H1 (cell line): ENCODE measurements at regions not wholly inside any gene's neighbourhood (a gene's known extent, or its start where the extent isn't known, plus 50 kb on each side); places are given as distances from the start of the nearest gene placed in this dataset.

Experiments used
- CTCF ChIA-PET: fragments of 300-600 bp; sonication (Branson Sonifier 250); formaldehyde crosslinking; loops from one replicate; lab custom pipeline; 2021; ENCODE audit not compliant: partially characterized antibody; lab: Charles Lee
- POLR2A ChIA-PET: fragments of 300-600 bp; sonication (Branson Sonifier 250); formaldehyde crosslinking; loops from one replicate; lab custom pipeline; 2021; ENCODE audit warnings: inconsistent platforms; ENCODE audit not compliant: partially characterized antibody; lab: Charles Lee
- DNase-seq, 2 experiments: peaks; one replicate each; pipeline versions ENCODE4 v3.0.0 to v3.0.0-alpha.2; 2010 to 2022; ENCODE audit warnings: low spot score in 2 of 2, low read depth in 1 of 2, mixed read lengths in 1 of 2
- FAIRE-seq: peaks from 2 replicates; lab custom pipeline; 2011; peaks lifted over from hg19 to GRCh38; lab: Jason Lieb, UNC
- H2AFZ ChIP-seq: 2 replicates; pipeline ENCODE4 v1.8.1; 2012; ENCODE audit warnings: low read length, inconsistent platforms
- H2AK5ac ChIP-seq: 2 replicates; pipeline ENCODE4 v1.6.1; 2013; ENCODE audit warnings: low read depth, low read length
- H2BK120ac ChIP-seq: replicated peaks from 2 replicates; pipeline ENCODE3; 2013; ENCODE audit warnings: low read depth, low read length, inconsistent platforms
- H2BK12ac ChIP-seq: 2 replicates; pipeline ENCODE4 v1.6.1; 2013; ENCODE audit warnings: low read depth, low read length
- H2BK15ac ChIP-seq: 2 replicates; pipeline ENCODE4 v1.6.1; 2013; ENCODE audit warnings: low read length
- H2BK20ac ChIP-seq: 2 replicates; pipeline ENCODE4 v1.6.1; 2013; ENCODE audit warnings: low read length
- H2BK5ac ChIP-seq: 2 replicates; pipeline ENCODE4 v1.6.1; 2013; ENCODE audit warnings: low read depth, low read length
- H3K14ac ChIP-seq: 2 replicates; pipeline ENCODE4 v1.6.1; 2013; ENCODE audit warnings: inconsistent platforms; ENCODE audit not compliant: insufficient read length
- H3K18ac ChIP-seq: 2 replicates; pipeline ENCODE4 v1.6.1; 2013; ENCODE audit warnings: low read length; ENCODE audit errors: extremely low read depth
- H3K23ac ChIP-seq: 2 replicates; pipeline ENCODE4 v1.6.1; 2013; ENCODE audit warnings: inconsistent platforms; ENCODE audit not compliant: insufficient read length
- H3K23me2 ChIP-seq: 2 replicates; pipeline ENCODE4 v1.6.1; 2013; ENCODE audit warnings: low read depth, low read length
- H3K27ac ChIP-seq: 2 replicates; pipeline ENCODE4 v1.6.1; 2011; ENCODE audit warnings: low read depth, low read length, inconsistent platforms
- H3K27me3 ChIP-seq, 4 experiments: replicated peaks in 1 of 4; 1 replicate in 1 of 4; 2 replicates in 3 of 4; pipeline versions ENCODE4 v1.6.1 to v1.8.1; 2011 to 2013; ENCODE audit warnings: low read length in 3 of 4, mild to moderate bottlenecking in 3 of 4, inconsistent platforms in 2 of 4, mixed read lengths in 2 of 4, moderate library complexity in 1 of 4; ENCODE audit not compliant: control insufficient read depth in 3 of 4, insufficient read depth in 3 of 4; ENCODE audit errors: extremely low read depth in 1 of 4
- H3K36me3 ChIP-seq, 4 experiments: 2 replicates each; pipeline versions ENCODE4 v1.6.1 to v1.8.1; 2011 to 2013; ENCODE audit warnings: mild to moderate bottlenecking in 4 of 4, low read length in 3 of 4, moderate library complexity in 2 of 4, control low read depth in 1 of 4, inconsistent platforms in 1 of 4; ENCODE audit not compliant: insufficient read depth in 4 of 4, control insufficient read depth in 2 of 4
- H3K4ac ChIP-seq: replicated peaks from 2 replicates; pipeline ENCODE3; 2013; ENCODE audit warnings: low read length, low read depth, mixed read lengths, inconsistent platforms; ENCODE audit not compliant: insufficient read length
- H3K4me1 ChIP-seq, 4 experiments: replicated peaks in 1 of 4; 1 replicate in 1 of 4; 2 replicates in 3 of 4; pipeline versions ENCODE4 v1.6.1 to v1.8.1; 2011 to 2013; ENCODE audit warnings: low read length in 3 of 4, inconsistent platforms in 2 of 4, mixed read lengths in 1 of 4; ENCODE audit not compliant: insufficient read depth in 4 of 4, control insufficient read depth in 3 of 4
- H3K4me2 ChIP-seq, 2 experiments: 2 replicates each; pipeline versions ENCODE4 v1.6.1 to v1.8.1; 2011 to 2013; ENCODE audit warnings: low read depth in 2 of 2, low read length in 2 of 2, control low read depth in 1 of 2, inconsistent platforms in 1 of 2, mild to moderate bottlenecking in 1 of 2; ENCODE audit not compliant: insufficient read depth in 1 of 2
- H3K4me3 ChIP-seq, 4 experiments: fragments of 200-600, 300-600 bp in 1 of 4; sonication (generic), shearing (Covaris generic), sonication (Bioruptor Twin) in 1 of 4; 2 replicates each; pipeline versions ENCODE4 v1.5.1 to v1.8.1; 2011 to 2016; ENCODE audit warnings: low read length in 4 of 4, low read depth in 3 of 4, control low read depth in 2 of 4, inconsistent platforms in 2 of 4, mild to moderate bottlenecking in 2 of 4, mixed read lengths in 1 of 4, moderate library complexity in 1 of 4; ENCODE audit not compliant: insufficient read depth in 2 of 4; ENCODE audit errors: extremely low read depth in 1 of 4
- H3K56ac ChIP-seq: replicated peaks from 2 replicates; pipeline ENCODE3; 2013; ENCODE audit warnings: low read depth, mild to moderate bottlenecking, mixed read lengths, low read length, inconsistent platforms; ENCODE audit not compliant: insufficient read length
- H3K79me1 ChIP-seq: 2 replicates; pipeline ENCODE4 v1.6.1; 2013; ENCODE audit warnings: low read depth, low read length, control low read depth
- H3K79me2 ChIP-seq, 2 experiments: 2 replicates each; pipeline versions ENCODE4 v1.6.1 to v1.8.1; 2012 to 2013; ENCODE audit warnings: low read length in 2 of 2, mild to moderate bottlenecking in 2 of 2, inconsistent platforms in 1 of 2; ENCODE audit not compliant: insufficient read depth in 2 of 2, control insufficient read depth in 1 of 2
- H3K9ac ChIP-seq, 4 experiments: replicated peaks in 1 of 4; 1 replicate in 1 of 4; 2 replicates in 3 of 4; pipeline versions ENCODE4 v1.6.1 to v1.8.1; 2011 to 2013; ENCODE audit warnings: low read depth in 3 of 4, low read length in 3 of 4, control low read depth in 2 of 4, mild to moderate bottlenecking in 2 of 4, moderate library complexity in 2 of 4, inconsistent platforms in 1 of 4; ENCODE audit errors: extremely low read depth in 1 of 4
- H3K9me3 ChIP-seq, 2 experiments: 2 replicates each; pipeline versions ENCODE4 v1.6.1 to v1.8.1; 2012 to 2013; ENCODE audit warnings: mild to moderate bottlenecking in 2 of 2, moderate library complexity in 2 of 2, control low read depth in 1 of 2, inconsistent platforms in 1 of 2, low read depth in 1 of 2, low read length in 1 of 2, mixed read lengths in 1 of 2; ENCODE audit not compliant: insufficient read depth in 2 of 2
- H4K20me1 ChIP-seq, 2 experiments: replicated peaks in 1 of 2; 2 replicates each; pipeline versions ENCODE3 to v1.8.1; 2011 to 2013; ENCODE audit warnings: inconsistent platforms in 2 of 2, low read length in 2 of 2, mild to moderate bottlenecking in 1 of 2; ENCODE audit not compliant: insufficient read depth in 2 of 2, control insufficient read depth in 1 of 2
- H4K5ac ChIP-seq: 2 replicates; pipeline ENCODE4 v1.6.1; 2013; ENCODE audit warnings: low read length, low read depth, mixed read lengths, inconsistent platforms; ENCODE audit not compliant: insufficient read length
- H4K8ac ChIP-seq: 2 replicates; pipeline ENCODE4 v1.8.0; 2013; ENCODE audit warnings: mild to moderate bottlenecking, moderate library complexity, low read length, inconsistent platforms; ENCODE audit not compliant: insufficient read depth; ENCODE audit errors: extremely low read depth
- H4K91ac ChIP-seq: replicated peaks from 2 replicates; pipeline ENCODE3; 2013; ENCODE audit warnings: low read length, mixed read lengths, inconsistent platforms; ENCODE audit not compliant: insufficient read length
- BACH1 ChIP-seq: IDR thresholded peaks from 2 replicates; pipeline ENCODE4 v1.6.1; 2012; ENCODE audit warnings: low read length, improper control_type of control experiment
- CBX5 ChIP-seq: fragments of 300-800, 300-1000 bp; sonication (generic); IDR thresholded peaks from 2 replicates; pipeline ENCODE4 v1.7.1; 2016; ENCODE audit warnings: antibody characterized with exemption, low read length, low read depth
- CBX8 ChIP-seq: fragments of 300-800, 300-1000 bp; sonication (generic); IDR thresholded peaks from 2 replicates; pipeline ENCODE4 v1.7.1; 2016; ENCODE audit warnings: low read depth, low read length, borderline replicate concordance
- GABPA ChIP-seq: IDR thresholded peaks from 2 replicates; pipeline ENCODE4 v1.6.1; 2011; ENCODE audit warnings: mild to moderate bottlenecking, low read length, moderate library complexity, borderline replicate concordance; ENCODE audit not compliant: insufficient read depth
- KDM1A ChIP-seq: fragments of 200-600, 300-600 bp; sonication (generic); IDR thresholded peaks from 2 replicates; pipeline ENCODE4 v1.7.1; 2016; ENCODE audit warnings: mild to moderate bottlenecking, low read length, borderline replicate concordance
- RAD21 ChIP-seq, 2 experiments: IDR thresholded peaks in 1 of 2; conservative IDR thresholded peaks in 1 of 2; 2 replicates each; pipeline ENCODE4 v1.6.1; 2011; ENCODE audit warnings: low read depth in 2 of 2, low read length in 2 of 2, improper control_type of control experiment in 1 of 2, inconsistent platforms in 1 of 2, mild to moderate bottlenecking in 1 of 2, moderate library complexity in 1 of 2
- RFX5 ChIP-seq: IDR thresholded peaks from 2 replicates; pipeline ENCODE4 v1.6.1; 2011; ENCODE audit warnings: low read depth, low read length, improper control_type of control experiment, borderline replicate concordance
- RNF2 ChIP-seq: fragments of 200-900, 300-1000 bp; sonication (generic); IDR thresholded peaks from 2 replicates; pipeline ENCODE4 v1.7.1; 2016; ENCODE audit warnings: borderline replicate concordance, low read depth, mild to moderate bottlenecking, antibody characterized with exemption, low read length; ENCODE audit not compliant: poor library complexity, severe bottlenecking; ENCODE audit errors: missing control alignments
- SIRT6 ChIP-seq: IDR thresholded peaks from one replicate; pipeline ENCODE4 v1.7.1; 2012; ENCODE audit warnings: low read length, inconsistent platforms
- SP2 ChIP-seq: IDR thresholded peaks from 2 replicates; pipeline ENCODE4 v1.6.1; 2012; ENCODE audit warnings: mild to moderate bottlenecking, low read length, inconsistent platforms
- SUZ12 ChIP-seq: fragments of 200-600 bp; sonication (generic); IDR thresholded peaks from 2 replicates; pipeline ENCODE4 v1.6.1; 2012; ENCODE audit warnings: mild to moderate bottlenecking, inconsistent platforms, low read length, moderate library complexity, mixed read lengths
- TAF1 ChIP-seq: IDR thresholded peaks from 2 replicates; pipeline ENCODE4 v1.6.1; 2011; ENCODE audit warnings: mild to moderate bottlenecking, low read depth, low read length
- TAF7 ChIP-seq: optimal IDR thresholded peaks from 2 replicates; pipeline ENCODE3; 2011; ENCODE audit warnings: low read depth, mild to moderate bottlenecking, inconsistent platforms, low read length, moderate library complexity, borderline replicate concordance
- TBP ChIP-seq: IDR thresholded peaks from 2 replicates; pipeline ENCODE4 v1.6.1; 2011; ENCODE audit warnings: low read depth, low read length, improper control_type of control experiment
- YY1 ChIP-seq: IDR thresholded peaks from 2 replicates; pipeline ENCODE4 v1.6.1; 2011; ENCODE audit warnings: low read depth, mild to moderate bottlenecking, low read length
- WGBS, 2 experiments: shearing (Covaris generic) in 1 of 2; methylation state at CpG; one replicate each; pipeline versions ENCODE4 v1.1.6 to v1.1.7; 2013 to 2015; ENCODE audit warnings: low lambda C conversion rate in 2 of 2, mixed read lengths in 2 of 2, inconsistent platforms in 1 of 2, low coverage in 1 of 2, missing lambda C conversion rate in 1 of 2; ENCODE audit not compliant: insufficient replicate concordance in 2 of 2, insufficient coverage in 1 of 2, insufficient read length in 1 of 2; ENCODE audit errors: extremely low coverage in 1 of 2, missing lambda C conversion rate in 1 of 2; 5-methylcytosine and 5-hydroxymethylcytosine counted together

- no peak overlapping the region for H3K4ac ChIP-seq
- POLR2A ChIA-PET, result no interaction called here
- H2AK5ac ChIP-seq, result no peak overlapping the region
- no peaks in the 10 kb centered on the region for H3K27me3 ChIP-seq
- DNase-seq (no peak), FAIRE-seq (no peak)
- no peak overlapping the region for H2BK5ac ChIP-seq
- no peaks in the 10 kb centered on the region for H3K4me1 ChIP-seq
- no peak overlapping the region for H3K23ac ChIP-seq
- H3K27ac ChIP-seq, result no peak overlapping the region
- 93% methylated on average over 5 of the region's 5 CpGs; no CpG with 5 or more reads in 1 of the 2 experiments for WGBS, 2 experiments
- H3K79me2 ChIP-seq, result no peaks in the 10 kb centered on the region
- no peak overlapping the region for H2AFZ ChIP-seq
- no peaks in the 10 kb centered on the region for H3K36me3 ChIP-seq
- no peak overlapping the region for H3K14ac ChIP-seq
- no peaks in the 10 kb centered on the region for H4K20me1 ChIP-seq
- no peak overlapping the region for H3K56ac ChIP-seq
- no peak overlapping the region for H3K18ac ChIP-seq
- H3K4me3 ChIP-seq, result no peak overlapping the region
- H3K23me2 ChIP-seq, result no peaks in the 10 kb centered on the region
- no peak overlapping the region for H4K5ac ChIP-seq
- no peak overlapping the region for H4K91ac ChIP-seq
- H3K9ac ChIP-seq, result no peak overlapping the region
- no peak overlapping the region for H4K8ac ChIP-seq
- H2BK20ac ChIP-seq, result no peak overlapping the region
- no peak overlapping the region for H2BK15ac ChIP-seq
- no peak overlapping the region for H2BK12ac ChIP-seq
- H3K79me1 ChIP-seq, result no peaks in the 10 kb centered on the region
- CTCF ChIA-PET, result interaction anchor here (0.8 to 2.4 kb wide), 2 partner anchors 9 to 10 kb away, joined by 3 to 5 read pairs; no protein-coding TSS in a partner anchor
- no peak overlapping the region for H2BK120ac ChIP-seq
- H3K9me3 ChIP-seq, result no peaks in the 10 kb centered on the region
- no peak overlapping the region for H3K4me2 ChIP-seq
- TF ChIP-seq SP2 (no peak), CBX8 (no peak), GABPA (no peak), RNF2 (no peak), KDM1A (no peak), TBP (no peak), TAF7 (no peak), SUZ12 (no peak), BACH1 (no peak), RAD21 (IDR thresholded peaks at IDR 0.05 in 1 of 2, conservative IDR thresholded peaks at IDR 0.05 in 1 of 2; ENCODE audit: low read depth in 2 of 2, low read length in 2 of 2) (no peak), RFX5 (no peak), TAF1 (no peak), YY1 (no peak), SIRT6 (no peak), CBX5 (no peak)
Observed at GRCh38 chr12:25842254-25842653, 116.2 kb upstream of the RASSF8 start.
